H1 (cell line): ENCODE measurements at regions not wholly inside any gene's neighbourhood (a gene's known extent, or its start where the extent isn't known, plus 50 kb on each side); places are given as distances from the start of the nearest gene placed in this dataset.
"Not testable (repeated sequence)": the region's sequence is repeated elsewhere in the genome, so short reads cannot be mapped to it uniquely, and the experiment has no call there.

Experiments
- ATF3 ChIP-seq: IDR thresholded peaks from 2 replicates; pipeline ENCODE4 v1.6.1; 2011; ENCODE audit warnings: low read depth, mild to moderate bottlenecking, low read length; ENCODE audit not compliant: insufficient read depth
- CHD2 ChIP-seq: IDR thresholded peaks from 2 replicates; pipeline ENCODE4 v1.6.1; 2012; ENCODE audit warnings: low read length, improper control_type of control experiment
- EP300 ChIP-seq, 2 experiments: IDR thresholded peaks; 1 replicate in 1 of 2; 2 replicates in 1 of 2; pipeline ENCODE4 v1.6.1; 2011 to 2012; ENCODE audit warnings: low read depth in 2 of 2, low read length in 2 of 2, mild to moderate bottlenecking in 2 of 2, borderline replicate concordance in 1 of 2, inconsistent platforms in 1 of 2, moderate library complexity in 1 of 2
- EZH2 ChIP-seq: fragments of 200-600 bp; sonication (generic); IDR thresholded peaks from 2 replicates; pipeline ENCODE4 v1.7.1; 2012; ENCODE audit warnings: low read depth, mild to moderate bottlenecking, moderate library complexity, low read length, inconsistent platforms; ENCODE audit not compliant: severe bottlenecking
- JUN ChIP-seq: IDR thresholded peaks from 2 replicates; pipeline ENCODE4 v1.6.1; 2011; ENCODE audit warnings: low read depth, mild to moderate bottlenecking, improper control_type of control experiment, low read length
- NRF1 ChIP-seq: IDR thresholded peaks from 2 replicates; pipeline ENCODE4 v1.6.1; 2011; ENCODE audit warnings: mild to moderate bottlenecking, low read depth, low read length, improper control_type of control experiment
- POLR2A ChIP-seq, 2 experiments: IDR thresholded peaks; 1 replicate in 1 of 2; 2 replicates in 1 of 2; pipeline ENCODE4 v1.6.1; 2011; ENCODE audit warnings: low read depth in 2 of 2, low read length in 2 of 2, mild to moderate bottlenecking in 2 of 2; ENCODE audit errors: control extremely low read depth in 1 of 2
- POLR2AphosphoS5 ChIP-seq: IDR thresholded peaks from 2 replicates; pipeline ENCODE4 v1.6.1; 2011; ENCODE audit warnings: low read depth, low read length
- RAD21 ChIP-seq, 2 experiments: IDR thresholded peaks in 1 of 2; conservative IDR thresholded peaks in 1 of 2; 2 replicates each; pipeline ENCODE4 v1.6.1; 2011; ENCODE audit warnings: low read depth in 2 of 2, low read length in 2 of 2, improper control_type of control experiment in 1 of 2, inconsistent platforms in 1 of 2, mild to moderate bottlenecking in 1 of 2, moderate library complexity in 1 of 2
- USF2 ChIP-seq: IDR thresholded peaks from 2 replicates; pipeline ENCODE4 v1.6.1; 2011; ENCODE audit warnings: low read length, improper control_type of control experiment
- TF ChIP-seq, protein P1 (sequence below), 3 experiments: IDR thresholded peaks; 1 replicate in 2 of 3; 2 replicates in 1 of 3; pipeline versions ENCODE4 v1.5.1 to v1.6.1; 2011; ENCODE audit warnings: low read length in 3 of 3, mild to moderate bottlenecking in 3 of 3, inconsistent platforms in 2 of 3, low read depth in 1 of 3, moderate library complexity in 1 of 3; ENCODE audit not compliant: insufficient read depth in 1 of 3; ENCODE audit errors: control extremely low read depth in 1 of 3

DNA sequence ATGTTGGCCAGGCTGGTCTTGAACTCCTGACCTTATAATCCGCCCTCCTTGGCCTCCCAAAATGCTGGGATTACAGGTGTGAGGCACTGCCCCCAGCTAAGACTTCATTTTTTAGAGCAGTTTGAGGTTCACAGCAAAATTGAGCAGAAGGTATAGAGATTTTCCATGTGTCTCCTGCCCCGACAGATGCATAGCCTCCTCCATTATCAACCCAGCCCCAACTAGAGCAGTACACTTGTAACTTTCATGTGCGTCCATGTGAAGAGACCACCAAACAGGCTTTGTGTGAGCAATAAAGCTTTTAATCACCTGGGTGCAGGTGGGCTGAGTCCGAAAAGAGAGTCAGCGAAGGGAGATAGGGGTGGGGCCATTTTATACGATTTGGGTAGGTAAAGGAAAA lies 179.1 kb downstream of the CD83 start:
- TF ChIP-seq, protein P1, sequence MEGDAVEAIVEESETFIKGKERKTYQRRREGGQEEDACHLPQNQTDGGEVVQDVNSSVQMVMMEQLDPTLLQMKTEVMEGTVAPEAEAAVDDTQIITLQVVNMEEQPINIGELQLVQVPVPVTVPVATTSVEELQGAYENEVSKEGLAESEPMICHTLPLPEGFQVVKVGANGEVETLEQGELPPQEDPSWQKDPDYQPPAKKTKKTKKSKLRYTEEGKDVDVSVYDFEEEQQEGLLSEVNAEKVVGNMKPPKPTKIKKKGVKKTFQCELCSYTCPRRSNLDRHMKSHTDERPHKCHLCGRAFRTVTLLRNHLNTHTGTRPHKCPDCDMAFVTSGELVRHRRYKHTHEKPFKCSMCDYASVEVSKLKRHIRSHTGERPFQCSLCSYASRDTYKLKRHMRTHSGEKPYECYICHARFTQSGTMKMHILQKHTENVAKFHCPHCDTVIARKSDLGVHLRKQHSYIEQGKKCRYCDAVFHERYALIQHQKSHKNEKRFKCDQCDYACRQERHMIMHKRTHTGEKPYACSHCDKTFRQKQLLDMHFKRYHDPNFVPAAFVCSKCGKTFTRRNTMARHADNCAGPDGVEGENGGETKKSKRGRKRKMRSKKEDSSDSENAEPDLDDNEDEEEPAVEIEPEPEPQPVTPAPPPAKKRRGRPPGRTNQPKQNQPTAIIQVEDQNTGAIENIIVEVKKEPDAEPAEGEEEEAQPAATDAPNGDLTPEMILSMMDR (IDR thresholded peaks at IDR 0.05; ENCODE audit: control extremely low read depth in 1 of 3, insufficient read depth in 1 of 3, low read depth in 1 of 3, low read length in 3 of 3): not testable (repeated sequence)
- not testable (repeated sequence) for TF ChIP-seq EP300 (IDR thresholded peaks at IDR 0.05; ENCODE audit: borderline replicate concordance in 1 of 2, low read depth in 2 of 2, low read length in 2 of 2); JUN; RAD21 (IDR thresholded peaks at IDR 0.05 in 1 of 2, conservative IDR thresholded peaks at IDR 0.05 in 1 of 2; ENCODE audit: low read depth in 2 of 2, low read length in 2 of 2); POLR2A (IDR thresholded peaks at IDR 0.05; ENCODE audit: control extremely low read depth in 1 of 2, low read depth in 2 of 2, low read length in 2 of 2); CHD2; ATF3; POLR2AphosphoS5; EZH2; NRF1; USF2
